A673 (cell line): ENCODE measurements at regions not wholly inside any gene's neighbourhood (a gene's known extent, or its start where the extent isn't known, plus 50 kb on each side); places are given as distances from the start of the nearest gene placed in this dataset.

ENCODE experiments used
- BruUV-seq: library from RNA; stranded (reverse); fragments of 400-500 nt; replicated peaks from 2 replicates; lab custom pipeline; 2021; lab: Mats Ljungman, UMichigan
- CTCF ChIA-PET: fragments of 300-600 bp; sonication (Branson Sonifier 250); formaldehyde crosslinking; loops from one replicate; lab custom pipeline; 2022; ENCODE audit warnings: antibody characterized with exemption; lab: Charles Lee
- POLR2A ChIA-PET: fragments of 300-600 bp; sonication (Branson Sonifier 250); formaldehyde crosslinking; loops from one replicate; lab custom pipeline; 2022; ENCODE audit warnings: antibody characterized with exemption; ENCODE audit not compliant: low non-redundant PET; lab: Charles Lee
- DNase-seq: peaks from one replicate; pipeline ENCODE4 v3.0.0-alpha.2; 2015; ENCODE audit warnings: low spot score
- H3K27ac ChIP-seq: fragments of 200-600 bp; sonication (generic); 2 replicates; pipeline ENCODE4 v1.5.1; 2016; ENCODE audit warnings: mixed run types, low read depth, mild to moderate bottlenecking, mixed read lengths, antibody characterized with exemption, low read length; ENCODE audit not compliant: poor library complexity, severe bottlenecking
- H3K27me3 ChIP-seq: fragments of 200-600 bp; sonication (generic); replicated peaks from 2 replicates; pipeline ENCODE4 v1.6.1; 2017; ENCODE audit warnings: mixed run types, low read depth, mild to moderate bottlenecking, mixed read lengths, antibody characterized with exemption, low read length; ENCODE audit not compliant: insufficient read depth, poor library complexity
- H3K36me3 ChIP-seq: fragments of 200-600 bp; sonication (generic); 2 replicates; pipeline ENCODE4 v1.6.1; 2016; ENCODE audit warnings: mixed run types, mild to moderate bottlenecking, mixed read lengths, antibody characterized with exemption, low read length; ENCODE audit not compliant: insufficient read depth, poor library complexity, severe bottlenecking
- H3K4me1 ChIP-seq: fragments of 200-600 bp; sonication (generic); 2 replicates; pipeline ENCODE4 v1.6.1; 2017; ENCODE audit warnings: mixed run types, mild to moderate bottlenecking, mixed read lengths, antibody characterized with exemption, low read length; ENCODE audit not compliant: insufficient read depth, poor library complexity, severe bottlenecking
- H3K4me3 ChIP-seq: fragments of 200-600 bp; sonication (generic); 2 replicates; pipeline ENCODE4 v1.5.1; 2016; ENCODE audit warnings: low read depth, mixed run types, mild to moderate bottlenecking, mixed read lengths, low read length; ENCODE audit not compliant: poor library complexity, severe bottlenecking
- H3K9me3 ChIP-seq: fragments of 200-600 bp; sonication (generic); 2 replicates; pipeline ENCODE4 v1.6.1; 2016; ENCODE audit warnings: mixed run types, low read depth, mild to moderate bottlenecking, mixed read lengths, antibody characterized with exemption, low read length; ENCODE audit not compliant: poor library complexity, severe bottlenecking
- CTCF ChIP-seq: fragments of 300-800, 200-600 bp; sonication (generic); conservative IDR thresholded peaks from 2 replicates; pipeline ENCODE4 v1.5.1; 2017; ENCODE audit warnings: low read depth, mild to moderate bottlenecking, antibody characterized with exemption, low read length, moderate library complexity, mixed read lengths
- EZH2 ChIP-seq: fragments of 200-600 bp; sonication (generic); IDR thresholded peaks from 2 replicates; pipeline ENCODE4 v1.6.1; 2017; ENCODE audit warnings: borderline replicate concordance, low read depth, mild to moderate bottlenecking, mixed read lengths, antibody characterized with exemption, low read length; ENCODE audit not compliant: poor library complexity, severe bottlenecking
- intact Hi-C: fragments of 100-400 bp; cut with micrococcal nuclease; formaldehyde crosslinking; loops from one replicate; pipeline ENCODE4 v1.10.0; 2022; ENCODE audit not compliant: unreplicated experiment

GRCh38 chr2:157105372-157105771 is 152.1 kb upstream of the GALNT5 start:
- Histone ChIP-seq H3K9me3 (no peaks in the 10 kb centered on the region), H3K27ac (no peak overlapping the region), H3K36me3 (no peaks in the 10 kb centered on the region), H3K4me3 (no peak overlapping the region), H3K27me3 (no peaks in the 10 kb centered on the region), H3K4me1 (no peaks in the 10 kb centered on the region)
- no peak for TF ChIP-seq EZH2
- TF ChIP-seq CTCF: no peak
- intact Hi-C loops: no loop called here
- ChIA-PET CTCF (interaction anchor here (0.6 kb wide), 1 partner anchor 79 kb away, joined by 13 read pairs; no protein-coding TSS in a partner anchor), POLR2A (no interaction called here)
- no TSS peak for BruUV-seq
- no peak for DNase-seq

- no TSS peak for BruUV-seq
- no peak for DNase-seq
- Histone ChIP-seq H3K4me1 (no peaks in the 10 kb centered on the region), H3K36me3 (no peaks in the 10 kb centered on the region), H3K27ac (no peak overlapping the region), H3K9me3 (no peaks in the 10 kb centered on the region), H3K27me3 (no peaks in the 10 kb centered on the region), H3K4me3 (no peak overlapping the region)
- ChIA-PET POLR2A (no interaction called here), CTCF (no interaction called here)
- TF ChIP-seq EZH2: no peak
- no peak for TF ChIP-seq CTCF
- intact Hi-C loops: no loop called here
These were observed 150.6 kb upstream of the GALNT5 start for GRCh38 chr2:157106950-157107349.

GRCh38 chr2:157107460-157107859 is 150.0 kb upstream of the GALNT5 start:
- no peaks in the 10 kb centered on the region for H3K4me1 ChIP-seq
- H3K4me3 ChIP-seq: no peak overlapping the region
- intact Hi-C loops: no loop called here
- TF ChIP-seq EZH2 (no peak), CTCF (no peak)
- DNase-seq: no peak
- POLR2A ChIA-PET: no interaction called here
- CTCF ChIA-PET: no interaction called here
- no peaks in the 10 kb centered on the region for H3K27me3 ChIP-seq
- H3K9me3 ChIP-seq: no peaks in the 10 kb centered on the region
- H3K27ac ChIP-seq: no peak overlapping the region
- H3K36me3 ChIP-seq: no peaks in the 10 kb centered on the region
- no TSS peak for BruUV-seq
